HepG2 (cell line): ENCODE measurements at regions not wholly inside any gene's neighbourhood (a gene's known extent, or its start where the extent isn't known, plus 50 kb on each side); places are given as distances from the start of the nearest gene placed in this dataset.

ENCODE experiments used
- ATAC-seq: fragments of 200-7000 bp; cut with Tn5 transposase; 3 replicates; pipeline ENCODE4 v1.9.1; 2020; ENCODE audit warnings: mild to moderate bottlenecking, moderate library complexity
- BruUV-seq: library from RNA; stranded (reverse); fragments of 400-500 nt; replicated peaks from 2 replicates; lab custom pipeline; 2021; lab: Mats Ljungman, UMichigan
- CTCF ChIA-PET: fragments of 300-600 bp; formaldehyde crosslinking; extraction: SDS; loops from one replicate; lab custom pipeline; 2021; ENCODE audit warnings: low total read pairs, inconsistent platforms, low intra/inter-chr PET ratio; lab: Yijun Ruan, JAX
- POLR2A ChIA-PET: fragments of 350-600 bp; sonication (Branson Sonifier 250); formaldehyde crosslinking; loops from one replicate; lab custom pipeline; 2020; ENCODE audit warnings: antibody characterized with exemption, inconsistent platforms; lab: Yijun Ruan, JAX
- DNase-seq: peaks from one replicate; pipeline ENCODE4 v3.0.0-alpha.2; 2015; ENCODE audit warnings: low spot score
- FAIRE-seq: peaks from 3 replicates; lab custom pipeline; 2011; peaks lifted over from hg19 to GRCh38; lab: Jason Lieb, UNC
- H2AFZ ChIP-seq: one replicate; pipeline ENCODE4 v1.6.1; 2011; ENCODE audit warnings: low read length, inconsistent platforms
- H3K27ac ChIP-seq: fragments of 300-600 bp; 3 replicates; pipeline ENCODE4 v1.8.0; 2011; ENCODE audit warnings: mixed run types, mild to moderate bottlenecking, mixed read lengths, low read length, inconsistent platforms; ENCODE audit not compliant: insufficient read depth; ENCODE audit errors: extremely low read length
- H3K27me3 ChIP-seq, 2 experiments: fragments of 200-600 bp in 1 of 2; 2 replicates in 1 of 2; 3 replicates in 1 of 2; pipeline versions ENCODE4 v1.6.0 to v1.8.0; 2011; ENCODE audit warnings: low read length in 2 of 2, mild to moderate bottlenecking in 2 of 2, moderate library complexity in 2 of 2, inconsistent platforms in 1 of 2; ENCODE audit not compliant: insufficient read depth in 2 of 2, control insufficient read depth in 1 of 2
- H3K36me3 ChIP-seq, 2 experiments: fragments of 200-600 bp in 1 of 2; replicated peaks in 1 of 2; 2 replicates in 1 of 2; 3 replicates in 1 of 2; pipeline versions ENCODE4 v1.5.1 to v1.8.0; 2011; ENCODE audit warnings: low read length in 2 of 2, inconsistent platforms in 1 of 2; ENCODE audit not compliant: insufficient read depth in 2 of 2, control insufficient read depth in 1 of 2
- H3K4me1 ChIP-seq: 2 replicates; pipeline ENCODE4 v1.5.1; 2012; ENCODE audit warnings: low read length, inconsistent platforms; ENCODE audit not compliant: insufficient read depth
- H3K4me2 ChIP-seq: 2 replicates; pipeline ENCODE4 v1.6.0; 2011; ENCODE audit warnings: low read depth, low read length, inconsistent platforms
- H3K4me3 ChIP-seq, 3 experiments: fragments of 200-600 bp in 1 of 3; sonication (generic), shearing (Covaris generic) in 1 of 3; replicated peaks in 1 of 3; 2 replicates each; pipeline ENCODE4 v1.5.1; 2011 to 2016; ENCODE audit warnings: low read length in 3 of 3, inconsistent platforms in 2 of 3, low read depth in 2 of 3, mild to moderate bottlenecking in 2 of 3, control low read depth in 1 of 3, mixed read lengths in 1 of 3; ENCODE audit not compliant: insufficient read depth in 1 of 3
- H3K79me2 ChIP-seq: one replicate; pipeline ENCODE4 v1.6.1; 2011; ENCODE audit warnings: low read length, inconsistent platforms; ENCODE audit not compliant: insufficient read depth
- H3K9ac ChIP-seq: 2 replicates; pipeline ENCODE4 v1.6.0; 2011; ENCODE audit warnings: mild to moderate bottlenecking, low read depth, low read length, inconsistent platforms; ENCODE audit not compliant: insufficient read depth
- H3K9me3 ChIP-seq: 2 replicates; pipeline ENCODE4 v1.5.1; 2012; ENCODE audit warnings: mild to moderate bottlenecking, low read length
- H4K20me1 ChIP-seq: 2 replicates; pipeline ENCODE4 v1.6.0; 2011; ENCODE audit warnings: inconsistent platforms, mild to moderate bottlenecking, low read length, moderate library complexity; ENCODE audit not compliant: insufficient read depth
- KDM4B ChIP-seq: sonication (generic); formaldehyde crosslinking; IDR thresholded peaks from 2 replicates; pipeline ENCODE4 v1.4.0; 2020; ENCODE audit warnings: missing genetic modification reagents
- KLF12 ChIP-seq: sonication (generic); formaldehyde crosslinking; IDR thresholded peaks from 2 replicates; pipeline ENCODE4 v1.4.0; 2020; ENCODE audit warnings: missing genetic modification reagents, borderline replicate concordance
- LCORL ChIP-seq, 2 experiments: fragments of 450-650 bp in 1 of 2; sonication (generic) in 1 of 2; formaldehyde crosslinking in 1 of 2; IDR thresholded peaks; 2 replicates each; pipeline versions ENCODE4 v1.5.0 to v1.6.1; 2017 to 2020; ENCODE audit warnings: antibody characterized with exemption in 1 of 2, missing genetic modification reagents in 1 of 2
- POLR2AphosphoS2 ChIP-seq: IDR thresholded peaks from 2 replicates; pipeline ENCODE4 v1.6.1; 2011; ENCODE audit warnings: low read depth, low read length, improper control_type of control experiment
- RXRB ChIP-seq: IDR thresholded peaks from 2 replicates; pipeline ENCODE4 v1.6.1; 2016; ENCODE audit warnings: borderline replicate concordance, missing genetic modification reagents, missing compliant biosample characterization
- SP5 ChIP-seq: IDR thresholded peaks from 2 replicates; pipeline ENCODE4 v1.6.1; 2016; ENCODE audit warnings: low read depth, borderline replicate concordance
- TARDBP ChIP-seq: sonication (generic); formaldehyde crosslinking; IDR thresholded peaks from 2 replicates; pipeline ENCODE4 v1.8.0; 2022; ENCODE audit warnings: mild to moderate bottlenecking, missing genetic modification reagents
- WIZ ChIP-seq: sonication (generic); formaldehyde crosslinking; IDR thresholded peaks from 2 replicates; pipeline ENCODE4 v1.5.1; 2020; ENCODE audit warnings: mild to moderate bottlenecking, missing genetic modification reagents
- ZMAT3 ChIP-seq: sonication (generic); formaldehyde crosslinking; conservative IDR thresholded peaks from 2 replicates; pipeline ENCODE4 v1.7.0; 2021; ENCODE audit warnings: missing genetic modification reagents
- ZNF263 ChIP-seq: sonication (generic); formaldehyde crosslinking; IDR thresholded peaks from 2 replicates; pipeline ENCODE4 v1.4.0; 2020; ENCODE audit warnings: missing genetic modification reagents
- ZNF557 ChIP-seq: sonication (generic); formaldehyde crosslinking; IDR thresholded peaks from 2 replicates; pipeline ENCODE4 v1.4.0; 2020; ENCODE audit warnings: missing genetic modification reagents
- ZNF816 ChIP-seq: sonication (generic); formaldehyde crosslinking; IDR thresholded peaks from 2 replicates; pipeline ENCODE4 v1.8.0; 2022; ENCODE audit warnings: missing genetic modification reagents, mild to moderate bottlenecking, borderline replicate concordance
- WGBS: methylation state at CpG from one replicate; pipeline ENCODE4 v1.1.6; 2017; ENCODE audit warnings: low lambda C conversion rate; 5-methylcytosine and 5-hydroxymethylcytosine counted together
- in situ Hi-C: cut with HindIII; loops from 2 replicates; pipeline ENCODE4 v1.10.0; 2017; ENCODE audit warnings: low pct_unique_long_range_greater_than_20kb; ENCODE audit not compliant: extremely low pct_ligation_motif_present
- intact Hi-C: fragments of 100-400 bp; cut with micrococcal nuclease; formaldehyde crosslinking; loops from one replicate; pipeline ENCODE4 v1.10.0; 2022; ENCODE audit not compliant: unreplicated experiment
- TF ChIP-seq, protein P1 (sequence below): sonication (generic); formaldehyde crosslinking; IDR thresholded peaks from 2 replicates; pipeline ENCODE4 v1.4.0; 2020; ENCODE audit warnings: mild to moderate bottlenecking, missing genetic modification reagents
- TF ChIP-seq, protein P2 (sequence below): sonication (generic); formaldehyde crosslinking; IDR thresholded peaks from 2 replicates; pipeline ENCODE4 v1.9.0; 2022; ENCODE audit warnings: low read depth, missing genetic modification reagents
- TF ChIP-seq, protein P3 (sequence below): IDR thresholded peaks from 2 replicates; pipeline ENCODE4 v1.6.1; 2016
- TF ChIP-seq, protein P4 (sequence below): sonication (generic); formaldehyde crosslinking; IDR thresholded peaks from 2 replicates; pipeline ENCODE4 v1.5.1; 2020; ENCODE audit warnings: missing genetic modification reagents, mild to moderate bottlenecking, borderline replicate concordance

DNA sequence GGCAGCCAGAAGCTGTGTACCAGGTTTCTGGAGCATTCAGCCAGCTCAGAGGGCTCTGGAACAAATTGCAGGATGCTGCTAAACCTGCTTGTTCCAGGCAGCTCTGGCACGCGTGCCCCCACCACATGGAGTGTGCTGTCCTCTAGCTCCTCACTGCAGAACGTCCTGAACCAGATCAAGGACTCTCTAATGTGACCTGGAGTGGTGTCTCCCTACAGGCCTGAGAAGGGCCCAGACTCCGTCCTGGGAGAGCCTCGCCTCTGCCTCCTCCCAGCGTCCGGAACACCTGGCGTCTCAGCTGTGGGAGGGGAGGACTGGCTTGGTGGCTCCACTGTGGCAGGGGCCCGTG is 115.6 kb upstream of the GPC1 start (continued):
- TF ChIP-seq, protein P1, sequence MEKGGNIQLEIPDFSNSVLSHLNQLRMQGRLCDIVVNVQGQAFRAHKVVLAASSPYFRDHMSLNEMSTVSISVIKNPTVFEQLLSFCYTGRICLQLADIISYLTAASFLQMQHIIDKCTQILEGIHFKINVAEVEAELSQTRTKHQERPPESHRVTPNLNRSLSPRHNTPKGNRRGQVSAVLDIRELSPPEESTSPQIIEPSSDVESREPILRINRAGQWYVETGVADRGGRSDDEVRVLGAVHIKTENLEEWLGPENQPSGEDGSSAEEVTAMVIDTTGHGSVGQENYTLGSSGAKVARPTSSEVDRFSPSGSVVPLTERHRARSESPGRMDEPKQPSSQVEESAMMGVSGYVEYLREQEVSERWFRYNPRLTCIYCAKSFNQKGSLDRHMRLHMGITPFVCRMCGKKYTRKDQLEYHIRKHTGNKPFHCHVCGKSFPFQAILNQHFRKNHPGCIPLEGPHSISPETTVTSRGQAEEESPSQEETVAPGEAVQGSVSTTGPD, result no peak
- TF ChIP-seq ZNF557, result no peak
- no peak for TF ChIP-seq RXRB (CRISPR knock-in tag)
- TF ChIP-seq TARDBP, result no peak
- TF ChIP-seq, protein P2, sequence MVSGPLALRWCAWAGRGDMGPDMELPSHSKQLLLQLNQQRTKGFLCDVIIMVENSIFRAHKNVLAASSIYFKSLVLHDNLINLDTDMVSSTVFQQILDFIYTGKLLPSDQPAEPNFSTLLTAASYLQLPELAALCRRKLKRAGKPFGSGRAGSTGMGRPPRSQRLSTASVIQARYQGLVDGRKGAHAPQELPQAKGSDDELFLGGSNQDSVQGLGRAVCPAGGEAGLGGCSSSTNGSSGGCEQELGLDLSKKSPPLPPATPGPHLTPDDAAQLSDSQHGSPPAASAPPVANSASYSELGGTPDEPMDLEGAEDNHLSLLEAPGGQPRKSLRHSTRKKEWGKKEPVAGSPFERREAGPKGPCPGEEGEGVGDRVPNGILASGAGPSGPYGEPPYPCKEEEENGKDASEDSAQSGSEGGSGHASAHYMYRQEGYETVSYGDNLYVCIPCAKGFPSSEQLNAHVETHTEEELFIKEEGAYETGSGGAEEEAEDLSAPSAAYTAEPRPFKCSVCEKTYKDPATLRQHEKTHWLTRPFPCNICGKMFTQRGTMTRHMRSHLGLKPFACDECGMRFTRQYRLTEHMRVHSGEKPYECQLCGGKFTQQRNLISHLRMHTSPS (CRISPR knock-in tag), result no peak
- TF ChIP-seq KLF12 (CRISPR knock-in tag), result no peak
- TF ChIP-seq ZNF816 (CRISPR knock-in tag), result no peak
- TF ChIP-seq LCORL (IDR thresholded peaks at IDR 0.05), result no peak
- no peak for TF ChIP-seq LCORL (CRISPR knock-in tag; IDR thresholded peaks at IDR 0.05)

DNA sequence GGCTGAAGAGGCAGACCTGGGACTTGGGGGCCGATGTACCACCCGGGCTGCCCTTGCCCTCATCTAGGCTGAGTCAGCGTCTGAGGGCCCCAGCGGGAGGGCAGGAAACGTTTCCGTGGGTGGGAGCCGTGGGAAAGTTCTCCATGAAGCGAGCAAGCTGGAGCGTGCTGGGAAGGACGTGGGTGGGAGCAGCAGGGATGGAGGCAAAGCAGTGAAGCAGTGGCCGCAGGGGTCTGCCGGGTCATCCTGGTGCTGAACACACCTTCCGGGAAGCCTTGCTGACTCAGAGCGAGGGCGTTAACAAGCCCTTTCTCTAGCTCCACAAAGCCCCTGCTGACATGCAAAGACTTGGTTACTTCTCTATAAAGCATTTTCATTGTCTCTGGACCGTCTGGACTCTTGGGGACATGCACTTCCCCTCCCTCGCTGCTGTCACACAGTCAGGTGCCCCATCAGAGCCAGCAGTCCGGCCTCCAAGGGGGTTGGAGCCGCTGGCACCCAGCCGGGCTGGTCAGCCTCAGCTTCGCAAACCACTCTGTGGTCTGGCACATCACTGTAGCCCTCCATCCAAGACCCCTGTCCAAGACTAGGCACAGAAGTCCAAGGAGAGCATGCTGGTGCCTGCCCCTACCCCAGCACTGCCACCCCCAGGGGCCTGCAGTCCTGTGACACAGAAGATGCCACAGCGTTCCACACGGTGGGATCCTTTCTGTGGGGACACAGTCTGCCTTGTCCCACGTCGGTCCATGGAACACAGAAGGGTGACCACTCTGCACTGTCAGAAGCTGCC is 115.1 kb upstream of the GPC1 start:
- TF ChIP-seq POLR2AphosphoS2, result no peak
- no peak for TF ChIP-seq WIZ (CRISPR knock-in tag)
- TF ChIP-seq ZMAT3 (CRISPR knock-in tag), result no peak
- TF ChIP-seq, protein P3, sequence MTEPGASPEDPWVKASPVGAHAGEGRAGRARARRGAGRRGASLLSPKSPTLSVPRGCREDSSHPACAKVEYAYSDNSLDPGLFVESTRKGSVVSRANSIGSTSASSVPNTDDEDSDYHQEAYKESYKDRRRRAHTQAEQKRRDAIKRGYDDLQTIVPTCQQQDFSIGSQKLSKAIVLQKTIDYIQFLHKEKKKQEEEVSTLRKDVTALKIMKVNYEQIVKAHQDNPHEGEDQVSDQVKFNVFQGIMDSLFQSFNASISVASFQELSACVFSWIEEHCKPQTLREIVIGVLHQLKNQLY (CRISPR knock-in tag), result no peak
- no peak for TF ChIP-seq KDM4B (CRISPR knock-in tag)
- TF ChIP-seq, protein P4, sequence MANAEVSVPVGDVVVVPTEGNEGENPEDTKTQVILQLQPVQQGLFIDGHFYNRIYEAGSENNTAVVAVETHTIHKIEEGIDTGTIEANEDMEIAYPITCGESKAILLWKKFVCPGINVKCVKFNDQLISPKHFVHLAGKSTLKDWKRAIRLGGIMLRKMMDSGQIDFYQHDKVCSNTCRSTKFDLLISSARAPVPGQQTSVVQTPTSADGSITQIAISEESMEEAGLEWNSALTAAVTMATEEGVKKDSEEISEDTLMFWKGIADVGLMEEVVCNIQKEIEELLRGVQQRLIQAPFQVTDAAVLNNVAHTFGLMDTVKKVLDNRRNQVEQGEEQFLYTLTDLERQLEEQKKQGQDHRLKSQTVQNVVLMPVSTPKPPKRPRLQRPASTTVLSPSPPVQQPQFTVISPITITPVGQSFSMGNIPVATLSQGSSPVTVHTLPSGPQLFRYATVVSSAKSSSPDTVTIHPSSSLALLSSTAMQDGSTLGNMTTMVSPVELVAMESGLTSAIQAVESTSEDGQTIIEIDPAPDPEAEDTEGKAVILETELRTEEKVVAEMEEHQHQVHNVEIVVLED (CRISPR knock-in tag), result no peak
- no peak for TF ChIP-seq ZNF263 (CRISPR knock-in tag)
- no peak for TF ChIP-seq SP5 (CRISPR knock-in tag)
- ChIA-PET CTCF (no interaction called here), POLR2A (no interaction called here)
- H3K4me2 ChIP-seq, result no peak overlapping the region
- H3K4me3 ChIP-seq, result no peak overlapping the region
- no peaks in the 10 kb centered on the region for H3K36me3 ChIP-seq
- no TSS peak for BruUV-seq
- WGBS, result 8% methylated on average over 20 of the region's 25 CpGs
- no peak overlapping the region for H2AFZ ChIP-seq
- no peak overlapping the region for H3K27ac ChIP-seq
- intact Hi-C loops, result no loop called here
- DNase-seq (no peak), ATAC-seq (peak; percentile 19; the same call in 2 of the 3 replicates), FAIRE-seq (no peak)
- no peaks in the 10 kb centered on the region for H4K20me1 ChIP-seq
- H3K79me2 ChIP-seq, result no peaks in the 10 kb centered on the region
- H3K9ac ChIP-seq, result no peak overlapping the region
- in situ Hi-C loops, result no loop called here
- H3K9me3 ChIP-seq, result no peaks in the 10 kb centered on the region
- no peaks in the 10 kb centered on the region for H3K4me1 ChIP-seq
- H3K27me3 ChIP-seq, result peaks cover 33 to 86% of the 10 kb centered on the region in 2 experiments; a peak in 4 of 5 replicates
